Stimulated activated CD8-positive, alpha-beta memory T cell treated with anti-CD3 and anti-CD28 coated beads, Interleukin-12 subunit alpha, Interleukin-12 subunit beta, amount 100 ng/mL, for 1 hour (primary cell): ENCODE measurements at regions not wholly inside any gene's neighbourhood (a gene's known extent, or its start where the extent isn't known, plus 50 kb on each side); places are given as distances from the start of the nearest gene placed in this dataset.

Experiments
- DNase-seq: peaks from one replicate; pipeline ENCODE4 v3.0.0-alpha.2; 2020; ENCODE audit warnings: low read depth

GRCh38 chr14:62084020-62084419 lies 321.8 kb downstream of the SNAPC1 start:
- DNase-seq = no peak

DNA sequence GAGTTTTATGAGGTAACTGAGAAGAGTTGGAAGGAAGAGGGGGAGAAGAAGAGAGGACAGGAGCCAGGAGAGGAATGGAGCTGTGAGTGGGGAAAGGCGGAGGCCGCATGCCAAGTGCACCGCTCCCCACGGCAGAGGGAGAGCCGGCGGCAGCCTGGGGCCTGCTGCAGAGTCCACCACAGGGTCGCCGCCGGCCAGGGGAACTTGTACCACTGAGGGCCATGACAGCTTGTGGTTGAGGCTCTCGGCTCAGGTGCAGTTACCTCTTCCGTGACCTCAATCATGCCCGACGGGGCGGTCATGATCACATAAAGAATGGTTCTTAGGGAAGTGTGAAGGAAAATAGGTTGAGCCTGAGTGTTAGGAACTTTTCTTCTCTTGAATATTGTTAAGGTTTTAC lies 325.0 kb downstream of the SNAPC1 start:
- no peak for DNase-seq

DNA sequence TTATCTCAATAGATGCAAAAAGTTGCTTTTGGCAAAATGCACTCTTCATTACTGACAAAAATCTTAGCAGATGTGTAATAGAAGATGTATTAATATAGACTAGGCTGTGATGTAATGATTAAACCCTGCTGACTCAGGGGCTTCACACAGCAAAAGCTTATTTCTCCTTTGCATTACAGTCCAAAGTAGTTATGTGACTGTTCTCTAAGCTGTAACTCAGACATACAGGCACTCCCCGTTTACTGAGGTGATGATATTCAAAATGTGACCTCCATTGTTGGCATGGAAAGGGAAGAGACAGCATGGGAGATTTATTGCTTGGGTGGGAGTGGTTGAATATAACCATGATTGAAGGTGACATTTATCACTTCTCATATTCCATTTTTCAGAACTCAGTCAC lies 331.5 kb downstream of the SNAPC1 start:
- no peak for DNase-seq

GRCh38 chr14:62097072-62097471 lies 334.9 kb downstream of the SNAPC1 start:
- DNase-seq = no peak

GRCh38 chr14:62097824-62098223 lies 335.6 kb downstream of the SNAPC1 start:
- DNase-seq = no peak

GRCh38 chr14:62098357-62098756 lies 336.1 kb downstream of the SNAPC1 start:
- DNase-seq = no peak

GRCh38 chr14:62099091-62099490 lies 336.9 kb downstream of the SNAPC1 start:
- DNase-seq = no peak

DNA sequence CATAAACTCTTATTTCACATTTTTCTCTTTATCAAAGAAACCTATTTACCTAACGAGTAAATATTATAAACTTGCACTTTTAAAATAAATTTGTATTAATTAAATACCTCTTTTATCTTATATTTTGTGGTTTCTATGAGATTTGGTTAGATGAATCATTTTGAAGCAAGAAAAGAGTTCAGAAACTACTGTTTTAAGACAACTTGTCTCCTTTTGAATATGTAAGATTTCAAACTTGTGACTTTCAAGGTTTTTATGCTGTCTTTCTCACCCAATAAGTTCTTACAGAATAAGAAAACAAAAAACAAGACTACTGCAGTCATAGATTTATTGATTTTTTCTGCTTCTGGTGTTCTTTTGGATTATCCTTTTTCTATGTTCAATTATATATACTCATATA lies 339.0 kb downstream of the SNAPC1 start:
- no peak for DNase-seq

- no peak for DNase-seq
These were observed 339.6 kb downstream of the SNAPC1 start for GRCh38 chr14:62101673-62102348.

GRCh38 chr14:62102349-62102725 lies 340.1 kb downstream of the SNAPC1 start:
- DNase-seq = no peak

GRCh38 chr14:62103464-62103863 lies 341.2 kb downstream of the SNAPC1 start:
- no peak for DNase-seq

DNA sequence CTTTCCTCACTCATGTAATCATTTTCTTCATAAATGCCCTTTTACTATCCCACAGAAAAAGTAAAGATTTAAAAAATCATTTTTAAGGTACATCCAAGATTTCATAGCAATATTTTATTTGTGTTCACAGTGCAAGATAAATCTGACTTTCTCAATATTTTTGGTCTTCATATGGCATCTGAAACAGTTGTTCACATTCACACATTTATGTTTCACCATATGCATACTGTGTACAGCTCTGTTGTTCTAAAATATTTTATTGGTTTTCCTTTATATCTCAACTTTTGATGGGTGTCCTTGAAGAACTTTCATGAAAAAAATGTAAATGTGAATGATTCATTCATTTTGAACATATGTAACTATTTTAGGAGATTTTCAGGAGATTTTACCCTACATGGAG lies 348.7 kb downstream of the SNAPC1 start:
- DNase-seq = no peak

DNA sequence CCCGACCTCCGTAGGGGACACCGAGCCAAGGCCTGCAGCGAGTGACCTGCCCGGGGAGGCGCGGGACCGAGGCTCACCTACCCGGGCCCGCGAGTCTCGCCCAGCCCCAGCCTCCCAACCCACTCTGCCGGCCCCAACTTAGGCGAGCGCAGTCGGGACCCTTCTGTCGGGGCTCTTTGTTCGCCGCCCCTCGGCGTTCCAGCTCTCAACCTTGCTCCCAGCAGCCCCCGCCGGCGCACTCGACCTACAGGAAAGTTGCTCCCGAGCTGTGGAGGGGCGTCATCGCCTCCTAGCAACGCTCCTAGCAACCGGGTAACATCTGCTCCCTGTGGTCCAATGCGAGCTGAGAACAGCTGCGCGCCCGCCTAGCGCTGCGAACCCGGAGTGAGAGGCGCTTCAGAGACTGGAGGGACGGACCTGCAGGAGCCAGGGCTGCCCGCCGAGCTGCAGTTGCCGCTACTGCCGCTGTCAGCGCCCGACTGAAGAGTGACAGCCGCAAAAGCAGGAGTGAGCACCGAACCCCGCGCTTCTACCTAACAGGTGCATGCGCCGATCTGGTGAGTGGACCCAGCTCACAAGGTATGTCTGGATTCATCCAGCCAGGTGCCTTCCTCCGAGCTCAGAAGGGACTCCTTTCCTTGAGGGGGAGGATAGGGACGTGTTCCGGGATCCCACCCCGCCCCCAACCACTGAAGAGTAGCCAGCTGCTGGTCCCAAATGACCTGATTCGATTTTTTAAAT lies 355.0 kb downstream of the SNAPC1 start:
- DNase-seq = peak; percentile 12

GRCh38 chr14:62117751-62118105 lies 355.5 kb downstream of the SNAPC1 start:
- DNase-seq = no peak

DNA sequence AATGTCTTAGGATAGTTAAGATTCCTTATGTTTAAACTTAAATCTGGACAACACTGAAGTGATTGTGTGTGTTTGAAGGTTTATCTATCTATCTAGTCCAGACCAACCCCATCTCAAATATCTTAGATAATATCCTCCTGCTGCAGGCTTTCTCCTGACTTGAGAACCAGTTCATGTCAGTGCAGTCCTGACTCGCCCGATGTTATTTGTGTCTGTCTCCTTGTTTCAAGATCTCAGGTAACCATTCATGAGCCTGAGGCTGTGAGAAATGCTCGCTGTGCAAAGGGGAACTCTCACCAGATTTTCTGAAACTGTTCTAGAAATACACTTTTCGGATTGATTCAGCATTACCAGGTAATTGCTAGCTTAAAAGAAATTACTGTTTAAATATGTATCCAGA lies 356.2 kb downstream of the SNAPC1 start:
- DNase-seq = no peak

- no peak for DNase-seq
These were observed 356.7 kb downstream of the SNAPC1 start for GRCh38 chr14:62118871-62119270.

DNA sequence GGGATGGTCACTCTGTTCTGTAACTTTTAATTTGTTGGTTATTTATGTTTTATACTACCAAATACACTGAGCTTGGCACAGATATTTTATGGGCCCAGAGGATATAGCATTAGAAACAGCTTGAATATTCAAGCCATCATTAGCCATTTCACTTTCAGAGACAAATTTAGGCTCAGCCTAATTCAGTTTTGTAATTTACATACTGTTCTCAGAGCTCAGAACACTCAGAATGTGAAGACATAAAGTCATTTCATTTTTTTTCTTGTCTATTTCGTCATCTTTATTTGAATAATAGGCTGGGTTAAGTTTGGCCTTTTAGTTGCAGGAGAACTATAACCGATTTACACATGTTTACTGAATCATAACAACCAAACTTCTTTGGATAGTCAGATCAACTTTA lies 361.7 kb downstream of the SNAPC1 start:
- DNase-seq = no peak

GRCh38 chr14:62125793-62126192 lies 363.6 kb downstream of the SNAPC1 start:
- DNase-seq = no peak

DNA sequence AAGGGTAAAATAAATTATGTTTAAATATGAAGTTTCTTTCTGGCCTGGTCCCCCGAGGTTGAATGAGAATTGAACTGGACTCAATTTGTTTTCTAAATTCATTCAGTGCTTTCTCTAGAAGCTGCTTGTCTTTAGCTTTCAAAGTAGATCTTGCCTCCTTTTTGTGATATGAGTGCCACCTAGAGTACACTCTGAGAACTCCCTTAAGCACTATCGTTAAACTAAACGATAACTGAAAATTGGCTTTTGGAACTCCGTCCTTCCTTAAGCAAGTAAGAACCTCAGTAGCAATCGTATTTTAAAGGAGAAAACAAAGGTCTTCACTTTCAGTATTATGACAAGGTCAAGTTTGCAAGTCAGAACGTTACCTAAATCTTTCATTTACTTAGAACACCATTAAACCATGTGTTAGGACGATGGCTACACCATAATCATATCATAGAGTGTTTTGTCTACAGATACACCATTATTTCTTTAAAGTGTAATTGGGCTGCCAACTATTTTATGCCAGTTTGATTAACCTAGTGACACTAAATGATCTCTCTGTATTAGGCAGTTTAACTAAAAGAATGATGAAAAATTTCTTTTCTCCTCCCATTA lies 364.8 kb downstream of the SNAPC1 start:
- DNase-seq = no peak

DNA sequence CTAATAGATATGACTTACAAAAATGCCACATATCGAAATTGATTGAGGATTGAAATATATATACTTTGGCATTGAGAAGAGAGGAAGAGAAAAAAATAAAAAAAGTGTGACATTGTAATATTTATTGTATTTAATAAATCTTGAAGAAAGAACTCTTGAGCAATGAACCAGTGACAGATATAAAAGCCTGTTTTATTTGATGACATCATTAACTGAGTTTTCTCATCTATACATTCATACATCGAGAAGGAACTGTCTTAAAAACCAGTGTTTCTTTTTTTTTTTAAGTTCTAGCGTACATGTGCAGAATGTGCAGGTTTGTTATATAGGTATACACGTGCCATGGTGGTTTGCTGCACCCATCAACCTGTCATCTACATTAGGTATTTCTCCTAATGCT lies 368.2 kb downstream of the SNAPC1 start:
- no peak for DNase-seq

DNA sequence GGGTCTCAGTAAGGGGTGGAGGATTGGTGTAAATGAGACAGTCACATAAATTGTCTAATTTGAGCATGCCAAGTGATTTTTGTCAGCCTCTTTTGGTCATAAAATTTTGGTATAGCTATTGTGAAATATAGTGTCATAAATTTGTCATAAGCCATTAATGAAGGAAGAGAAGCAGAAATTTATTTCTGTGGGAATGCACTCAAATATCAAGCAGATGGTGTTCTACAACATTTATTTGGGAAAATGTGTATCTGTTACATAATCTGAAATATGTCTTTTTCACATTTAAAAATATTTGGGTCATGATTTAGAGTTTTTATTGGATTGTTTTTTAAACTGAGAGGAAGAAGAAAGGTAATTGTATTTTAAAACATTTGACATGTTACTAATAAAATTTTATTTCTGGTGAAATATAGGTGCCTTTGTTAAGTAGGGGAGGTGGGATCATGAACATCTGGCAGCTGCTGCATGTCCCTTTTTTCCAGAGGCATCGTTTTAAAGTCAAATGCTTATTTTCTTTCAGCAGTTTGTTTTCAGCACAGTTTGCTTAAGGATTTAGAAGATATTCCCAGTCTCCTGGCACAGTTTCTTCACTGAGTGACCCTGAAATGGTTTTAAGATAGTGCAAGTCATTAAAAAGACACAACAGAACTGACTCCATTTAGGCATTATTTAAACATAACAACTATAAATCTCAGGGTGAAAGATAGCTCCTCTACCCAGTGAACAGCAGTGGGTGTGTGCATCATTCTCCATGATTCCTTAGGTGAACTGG lies 371.7 kb downstream of the SNAPC1 start:
- no peak for DNase-seq

DNA sequence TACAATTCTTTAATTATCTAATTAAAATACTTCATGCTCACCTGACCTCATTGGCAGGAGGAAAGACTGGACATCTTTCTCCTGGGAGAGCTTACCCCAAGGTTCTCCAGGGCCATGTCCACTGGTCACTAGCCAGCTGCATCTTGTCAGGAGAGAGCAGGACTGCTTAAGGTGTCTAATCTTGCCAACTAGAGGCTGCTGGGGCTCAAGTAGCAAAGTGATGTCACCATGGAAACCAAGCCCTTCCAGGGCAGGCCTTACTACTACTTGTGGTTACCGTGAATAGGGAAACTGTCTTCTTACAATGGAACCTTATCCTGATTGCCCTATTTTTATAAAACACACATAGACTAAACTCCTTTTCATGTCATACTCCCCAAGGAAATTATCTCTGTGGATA lies 376.4 kb downstream of the SNAPC1 start:
- DNase-seq = no peak

DNA sequence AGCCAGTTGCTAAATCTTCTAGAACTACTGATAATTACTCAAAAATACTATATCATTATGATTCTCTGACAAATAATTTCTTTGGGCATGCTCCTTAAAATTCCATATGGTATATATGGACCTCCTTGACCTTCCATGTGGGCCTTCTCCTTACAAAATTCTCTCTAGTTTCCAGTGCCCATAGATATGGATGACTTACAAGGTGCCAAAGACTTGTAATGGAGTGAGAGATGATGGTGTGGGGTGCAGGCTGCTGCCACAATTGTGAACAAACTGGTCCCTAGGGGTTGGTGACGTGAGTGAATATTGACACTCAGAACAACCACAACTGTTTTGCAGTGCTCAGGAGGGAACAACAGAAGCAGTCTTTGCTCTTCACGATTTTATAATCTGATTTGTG lies 378.9 kb downstream of the SNAPC1 start:
- no peak for DNase-seq
